ENCODE measurements at regions not wholly inside any gene's neighbourhood (a gene's known extent, or its start where the extent isn't known, plus 50 kb on each side); places are given as distances from the start of the nearest gene placed in this dataset.

DNA sequence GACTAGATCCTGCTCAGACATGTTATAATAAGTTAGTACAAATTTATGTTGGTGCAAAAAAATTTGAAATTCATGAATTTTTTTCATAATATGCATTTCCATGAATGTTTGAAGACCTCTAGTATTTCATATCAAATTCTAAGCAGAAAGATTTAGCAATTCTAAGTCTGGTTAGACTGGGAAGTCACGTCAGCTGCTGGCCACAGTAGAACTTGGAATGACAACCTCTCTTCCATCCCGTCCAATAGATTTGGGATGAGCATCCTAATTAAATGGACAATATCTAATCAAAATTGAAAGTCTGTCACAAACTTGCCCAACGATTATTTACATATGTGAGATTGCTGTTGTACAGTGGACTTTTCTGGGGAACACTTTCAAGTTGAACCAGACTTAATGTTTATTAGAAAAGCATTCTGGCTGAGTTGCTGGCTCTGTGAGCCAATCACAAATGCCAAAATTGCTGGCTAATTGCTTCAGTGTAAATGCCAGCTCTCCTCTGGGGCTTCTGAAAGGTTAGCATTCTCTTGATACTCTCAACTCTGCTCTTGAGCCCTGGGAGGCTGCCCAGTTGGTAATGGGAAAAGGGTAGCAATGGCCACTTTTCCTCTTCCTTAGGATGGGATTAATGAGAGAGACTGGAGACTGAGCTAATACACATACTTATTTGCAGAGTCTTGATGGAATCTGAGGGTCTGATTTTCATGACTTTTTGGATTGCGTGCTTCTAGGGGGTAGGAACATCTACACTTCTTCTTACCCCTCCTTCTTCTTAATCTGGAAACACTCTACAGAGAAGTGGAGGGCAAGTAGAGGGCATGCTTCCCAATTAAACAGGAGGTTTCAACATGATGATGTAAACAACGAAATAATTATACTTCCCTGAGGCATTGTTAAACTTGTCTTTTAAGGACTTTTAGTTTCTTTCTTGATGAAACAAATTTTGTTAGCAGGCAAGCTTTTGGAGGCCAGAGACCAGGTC, 253.5 kb downstream of the BAMBI start:
- no peak for DNase-seq (ENCODE audit: low read depth)
- TF ChIP-seq, protein P1, sequence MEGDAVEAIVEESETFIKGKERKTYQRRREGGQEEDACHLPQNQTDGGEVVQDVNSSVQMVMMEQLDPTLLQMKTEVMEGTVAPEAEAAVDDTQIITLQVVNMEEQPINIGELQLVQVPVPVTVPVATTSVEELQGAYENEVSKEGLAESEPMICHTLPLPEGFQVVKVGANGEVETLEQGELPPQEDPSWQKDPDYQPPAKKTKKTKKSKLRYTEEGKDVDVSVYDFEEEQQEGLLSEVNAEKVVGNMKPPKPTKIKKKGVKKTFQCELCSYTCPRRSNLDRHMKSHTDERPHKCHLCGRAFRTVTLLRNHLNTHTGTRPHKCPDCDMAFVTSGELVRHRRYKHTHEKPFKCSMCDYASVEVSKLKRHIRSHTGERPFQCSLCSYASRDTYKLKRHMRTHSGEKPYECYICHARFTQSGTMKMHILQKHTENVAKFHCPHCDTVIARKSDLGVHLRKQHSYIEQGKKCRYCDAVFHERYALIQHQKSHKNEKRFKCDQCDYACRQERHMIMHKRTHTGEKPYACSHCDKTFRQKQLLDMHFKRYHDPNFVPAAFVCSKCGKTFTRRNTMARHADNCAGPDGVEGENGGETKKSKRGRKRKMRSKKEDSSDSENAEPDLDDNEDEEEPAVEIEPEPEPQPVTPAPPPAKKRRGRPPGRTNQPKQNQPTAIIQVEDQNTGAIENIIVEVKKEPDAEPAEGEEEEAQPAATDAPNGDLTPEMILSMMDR (IDR thresholded peaks at IDR 0.05; ENCODE audit: insufficient read depth, low read depth, low read length), result no peak
- no peak overlapping the region for H3K4me3 ChIP-seq (ENCODE audit: low read depth, low read length)

DNA sequence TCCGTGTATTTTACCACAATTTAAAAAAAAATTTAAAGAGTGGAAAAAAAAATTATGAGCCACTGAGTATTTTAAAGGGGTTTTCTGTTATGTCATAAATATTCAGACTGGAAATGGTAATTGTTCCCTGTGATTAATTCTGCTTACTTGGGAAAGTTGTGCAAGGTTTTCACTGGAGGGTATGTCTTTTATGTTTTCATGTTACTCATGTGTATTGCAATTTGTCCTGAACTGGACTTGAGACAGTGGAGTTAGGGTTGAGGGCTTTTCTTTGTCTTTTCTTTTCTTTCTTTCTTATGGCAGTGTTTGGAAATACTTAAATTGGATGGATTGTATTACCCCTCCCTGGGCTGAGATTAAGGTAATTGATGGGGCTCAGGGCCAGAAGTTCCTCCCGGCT, 257.7 kb downstream of the BAMBI start:
- DNase-seq (ENCODE audit: low read depth), result no peak

DNA sequence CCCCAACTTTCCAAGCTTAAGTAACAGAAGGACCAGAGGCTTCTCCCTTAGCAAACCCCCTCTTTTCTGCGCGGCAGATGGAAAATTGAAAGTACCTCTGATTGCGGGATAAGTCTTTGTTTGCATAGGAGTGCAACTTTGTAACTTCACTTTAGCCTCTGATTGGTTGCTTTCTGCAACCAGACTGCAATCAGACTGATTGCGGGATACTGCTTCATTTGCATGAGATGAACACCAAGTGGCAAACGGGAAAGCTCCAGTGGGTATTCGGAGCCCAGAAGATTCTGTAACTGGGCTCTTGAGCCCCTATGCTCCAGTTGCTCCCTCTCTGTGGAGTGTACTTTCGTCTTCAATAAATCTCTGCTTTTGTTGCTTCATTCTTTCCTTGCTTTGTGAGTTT, 260.6 kb downstream of the BAMBI start:
- no peak overlapping the region for H3K4me3 ChIP-seq (ENCODE audit: low read depth, low read length)
- TF ChIP-seq, protein P1 (IDR thresholded peaks at IDR 0.05; ENCODE audit: insufficient read depth, low read depth, low read length), result no peak
- DNase-seq (ENCODE audit: low read depth), result no peak

More for the DNA sequence above, 257.7 kb downstream of the BAMBI start:
- TF ChIP-seq, protein P1 (IDR thresholded peaks at IDR 0.05; ENCODE audit: insufficient read depth, low read depth, low read length), result no peak
- H3K4me3 ChIP-seq (ENCODE audit: low read depth, low read length), result no peak overlapping the region

DNA sequence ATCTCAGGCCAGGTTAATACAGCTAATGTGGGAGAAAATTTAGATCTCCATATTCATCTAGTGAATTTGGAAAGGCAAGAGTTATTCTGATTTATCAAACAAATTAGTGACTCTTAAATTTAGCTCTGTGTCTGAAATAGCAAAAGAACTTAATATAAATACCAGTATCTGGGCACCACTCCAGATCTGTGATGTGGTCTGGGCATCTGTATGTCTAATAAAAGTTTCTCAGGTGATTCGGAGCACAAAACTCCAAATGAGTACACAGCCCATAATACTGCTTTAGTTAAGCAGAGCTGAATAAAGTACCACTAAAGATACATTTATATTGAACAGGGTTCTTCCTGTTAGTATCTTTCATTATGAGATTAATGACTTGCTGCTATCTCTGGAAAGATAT, 261.4 kb downstream of the BAMBI start:
- DNase-seq (ENCODE audit: low read depth), result no peak
- H3K4me3 ChIP-seq (ENCODE audit: low read depth, low read length), result no peak overlapping the region
- TF ChIP-seq, protein P1 (IDR thresholded peaks at IDR 0.05; ENCODE audit: insufficient read depth, low read depth, low read length), result no peak

DNA sequence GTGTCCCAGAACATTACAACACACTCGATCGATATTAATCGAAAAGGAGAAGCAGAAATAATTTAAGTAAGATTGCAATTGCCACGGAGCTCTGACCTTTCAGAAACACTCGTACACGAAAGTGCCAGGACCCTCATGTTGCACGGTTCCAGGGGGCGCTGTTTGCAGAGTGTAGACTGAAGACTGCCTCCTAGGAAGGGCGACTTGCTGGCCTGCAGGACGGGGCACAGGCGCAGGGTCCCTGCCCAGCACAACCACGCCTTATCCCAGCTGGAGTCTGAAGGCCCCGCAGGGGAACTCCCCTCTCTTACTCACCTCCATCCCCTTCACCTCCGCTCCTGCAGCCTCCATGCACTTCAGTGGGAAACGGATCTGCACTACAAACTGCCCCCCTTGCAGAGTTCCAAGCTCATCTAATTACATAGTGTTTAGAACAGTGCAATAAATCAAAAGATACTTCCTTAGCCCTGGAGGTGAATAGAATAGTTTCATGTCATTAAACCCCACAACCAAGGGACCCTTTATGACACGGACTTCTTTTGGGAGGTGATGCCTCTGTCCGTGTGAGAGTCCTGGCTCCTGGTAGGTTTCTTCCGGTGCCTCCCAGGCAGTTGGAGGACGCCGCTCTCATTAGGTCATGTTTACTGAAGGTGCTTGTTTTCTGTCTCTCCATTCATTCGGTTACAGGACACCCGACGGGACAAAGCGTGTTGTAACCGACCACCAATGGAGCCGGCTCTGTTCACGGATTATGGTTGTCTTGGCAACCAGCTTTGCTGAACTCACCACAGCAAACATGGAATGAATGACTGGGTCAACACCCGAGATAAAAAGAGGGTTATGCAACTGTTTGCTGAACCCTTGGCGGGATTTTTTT, 262.2 kb downstream of the BAMBI start:
- H3K4me3 ChIP-seq (ENCODE audit: low read depth, low read length), result no peak overlapping the region
- DNase-seq (ENCODE audit: low read depth), result peak; percentile 91
- TF ChIP-seq, protein P1 (IDR thresholded peaks at IDR 0.05; ENCODE audit: insufficient read depth, low read depth, low read length), result peak; percentile 38

DNA sequence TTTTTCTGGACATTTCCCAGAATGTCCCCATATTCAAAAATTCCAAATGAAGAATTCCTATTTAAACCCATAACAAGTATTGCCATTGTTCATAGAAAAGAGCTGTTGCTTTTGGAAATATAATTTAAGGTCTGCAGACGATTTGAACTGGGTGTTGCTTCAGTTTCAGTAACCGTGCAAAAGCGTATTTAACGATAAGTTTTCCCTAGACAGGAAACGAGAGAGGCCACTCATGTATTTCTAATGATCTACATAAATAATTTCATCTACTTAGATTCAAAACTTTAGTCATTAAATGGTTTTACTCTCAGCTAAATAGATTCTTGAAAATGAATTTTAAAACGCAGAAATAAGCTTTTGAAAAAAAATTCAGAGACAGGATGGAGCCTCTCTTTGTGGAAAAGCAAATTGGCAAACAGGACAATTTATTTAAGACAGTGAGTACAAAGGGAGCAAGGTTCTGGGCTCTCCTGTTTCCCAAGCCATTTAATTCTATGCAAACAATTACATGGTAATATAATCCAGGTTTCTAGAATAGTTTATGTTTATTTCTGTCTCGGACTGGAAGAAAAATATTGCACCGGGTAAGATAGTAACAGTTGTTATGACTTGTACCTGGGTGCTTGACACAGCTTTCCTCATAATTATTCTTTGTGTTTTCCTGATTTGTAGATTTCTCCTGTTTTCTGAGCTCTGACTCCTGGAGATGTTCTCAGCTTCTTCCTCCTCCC, 263.0 kb downstream of the BAMBI start:
- H3K4me3 ChIP-seq (ENCODE audit: low read depth, low read length), result no peak overlapping the region
- TF ChIP-seq, protein P1 (IDR thresholded peaks at IDR 0.05; ENCODE audit: insufficient read depth, low read depth, low read length), result no peak
- no peak for DNase-seq (ENCODE audit: low read depth)
